Stimulated activated CD8-positive, alpha-beta memory T cell treated with anti-CD3 and anti-CD28 coated beads, Interleukin-7, amount 100 ng/mL, for 1 hour (primary cell): ENCODE measurements at regions not wholly inside any gene's neighbourhood (a gene's known extent, or its start where the extent isn't known, plus 50 kb on each side); places are given as distances from the start of the nearest gene placed in this dataset.
"Not testable (repeated sequence)": the region's sequence is repeated elsewhere in the genome, so short reads cannot be mapped to it uniquely, and the experiment has no call there.

Source experiments
- DNase-seq, 2 donors: peaks; one replicate each; pipeline ENCODE4 v3.0.0-alpha.2; 2020; ENCODE audit warnings: low read depth in 2 of 2

DNA sequence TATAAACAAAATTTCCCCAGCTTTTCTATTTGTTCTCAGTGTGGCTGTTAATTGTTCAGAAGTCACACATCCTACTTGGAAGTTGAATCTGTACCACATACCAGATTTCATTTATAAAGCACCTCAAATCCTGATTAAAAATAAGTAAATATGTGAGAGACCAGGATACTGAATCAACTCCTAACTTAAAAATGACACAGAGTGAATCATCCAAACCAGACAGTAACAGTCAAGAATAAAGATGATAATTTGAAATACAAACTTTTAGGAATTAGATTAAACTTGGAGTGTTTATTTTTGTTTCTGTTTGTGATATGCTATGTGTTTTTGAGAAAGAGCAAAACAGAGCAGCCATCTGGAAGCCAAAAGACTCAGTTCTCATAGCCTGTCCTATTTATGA, 633.2 kb upstream of the RORB start:
- no peak for DNase-seq

- DNase-seq, result no peak
These were observed 630.7 kb upstream of the RORB start for GRCh38 chr9:73866451-73866850.

GRCh38 chr9:73869264-73869663, 627.9 kb upstream of the RORB start:
- DNase-seq, result no peak

DNA sequence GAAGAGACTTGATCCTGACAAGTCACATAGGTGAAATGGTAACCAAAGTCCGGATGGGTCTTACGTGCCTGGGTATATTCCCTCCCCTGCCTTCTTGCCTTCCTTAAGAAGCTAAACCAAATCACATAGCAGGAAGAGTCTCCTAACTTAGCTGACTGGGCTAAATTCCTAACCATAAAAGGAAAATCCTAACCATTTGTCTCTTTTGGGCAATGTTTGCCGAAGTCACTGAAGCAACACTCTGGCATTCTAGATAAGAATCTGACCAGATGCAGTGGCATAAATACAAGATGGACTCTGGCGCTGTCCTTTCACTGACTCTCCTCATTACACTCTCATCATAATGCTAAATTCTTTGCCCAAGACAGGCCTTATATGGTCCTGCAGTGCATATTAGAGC, 625.5 kb upstream of the RORB start:
- no peak for DNase-seq

- DNase-seq, result no peak
These were observed 624.4 kb upstream of the RORB start for GRCh38 chr9:73872701-73873100.

GRCh38 chr9:73880101-73880500, 617.0 kb upstream of the RORB start:
- DNase-seq, result no peak

DNA sequence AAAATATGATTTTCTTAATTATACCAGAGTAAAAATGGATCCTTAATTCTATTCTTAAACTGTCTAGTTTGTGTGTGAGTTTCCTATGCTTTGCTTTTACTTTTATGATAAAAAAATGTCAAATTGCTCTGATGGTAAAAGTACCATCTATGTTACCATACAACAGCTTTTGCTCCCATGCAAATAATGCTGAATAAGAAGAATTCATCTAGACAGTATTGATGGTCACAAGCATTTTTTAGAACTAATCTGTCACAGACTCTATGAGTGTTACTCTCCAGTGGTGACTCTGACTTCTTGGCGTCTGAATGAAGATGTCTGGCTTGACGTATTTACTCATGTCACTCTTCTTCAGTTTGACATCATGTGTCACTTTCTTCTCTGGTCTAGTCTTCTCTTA, 608.1 kb upstream of the RORB start:
- no peak for DNase-seq

DNA sequence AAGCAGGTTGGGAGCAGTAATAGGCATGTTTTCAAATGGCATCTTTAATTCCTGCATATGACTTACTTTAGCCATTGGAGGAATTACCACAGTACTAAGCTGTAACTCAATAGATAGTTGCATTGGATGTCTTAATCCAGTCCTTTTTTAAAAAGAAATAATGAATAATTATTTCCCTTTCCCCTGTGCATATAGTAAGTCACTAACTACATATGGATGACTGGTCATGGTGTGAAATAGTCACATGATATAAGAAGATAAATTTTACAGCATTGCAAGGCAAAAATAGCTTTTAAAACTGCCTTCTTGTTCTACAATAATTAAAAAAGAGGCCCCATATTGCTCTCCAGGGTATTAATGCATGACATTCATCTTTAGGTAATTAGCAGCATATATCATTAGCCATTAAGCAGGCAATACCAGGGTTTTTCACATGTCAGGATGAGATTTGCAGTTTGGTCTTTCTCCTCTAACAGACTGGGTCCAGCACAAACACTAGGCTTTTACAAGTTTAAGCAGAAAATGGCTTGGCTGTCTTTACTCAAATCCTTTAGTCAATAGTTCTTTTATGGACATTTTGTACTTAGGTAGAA, 606.4 kb upstream of the RORB start:
- no peak for DNase-seq

GRCh38 chr9:73892335-73892734, 604.8 kb upstream of the RORB start:
- DNase-seq, result no peak

DNA sequence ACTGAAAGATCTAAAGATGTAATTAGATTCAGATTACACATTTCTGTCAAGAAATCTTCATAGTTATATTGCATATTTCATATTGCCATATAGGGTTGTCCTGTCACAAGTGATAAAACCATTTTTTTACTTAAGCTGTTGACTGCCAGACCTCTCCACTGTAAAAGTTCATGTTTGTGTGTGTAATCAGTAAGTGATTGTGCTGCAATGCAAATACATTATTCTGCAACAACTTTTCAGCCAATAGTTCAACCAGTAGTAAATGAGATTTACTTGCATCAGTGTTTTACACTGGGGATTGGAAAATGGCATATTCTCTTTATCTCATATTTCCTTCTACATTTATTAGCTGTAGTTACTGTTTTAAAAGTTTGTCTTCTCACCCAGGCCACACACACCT, 603.9 kb upstream of the RORB start:
- DNase-seq, result no peak

DNA sequence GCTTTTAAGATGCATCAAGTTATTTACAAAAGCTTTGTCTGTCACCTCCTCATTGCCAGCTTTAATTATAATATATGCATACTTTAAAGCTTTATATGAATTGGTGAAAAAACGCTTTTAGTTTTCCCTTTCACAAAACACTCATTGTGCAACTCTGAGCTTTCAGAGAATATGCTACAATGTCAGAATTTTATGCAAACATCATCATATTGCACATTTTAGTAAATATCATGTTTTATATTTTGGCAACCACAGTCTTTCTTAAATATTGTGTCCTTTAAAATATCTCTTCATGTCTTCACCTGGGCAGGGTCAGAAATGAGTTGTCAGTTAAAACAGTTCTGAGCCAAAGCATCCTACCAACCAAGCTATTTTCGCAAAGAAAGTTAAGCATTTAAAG, 601.1 kb upstream of the RORB start:
- DNase-seq, result no peak

DNA sequence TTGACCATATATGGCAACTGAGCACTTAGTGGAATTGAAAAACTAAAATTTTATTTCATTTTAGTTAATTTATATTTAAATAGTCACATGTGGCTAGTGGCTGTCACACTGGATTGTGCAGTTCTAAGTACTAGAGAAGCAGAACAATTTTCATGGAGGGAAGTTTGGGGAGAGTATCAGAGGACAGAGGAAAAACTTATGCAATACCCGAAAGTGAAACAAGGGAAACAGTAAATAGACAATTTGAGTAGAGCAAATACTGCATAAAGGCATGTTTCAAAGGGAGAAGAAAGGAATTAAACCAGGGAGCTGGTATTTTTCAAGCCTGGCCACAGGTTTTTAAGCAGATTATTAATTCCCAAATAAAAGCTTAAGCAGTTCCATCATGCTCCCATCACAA, 590.5 kb upstream of the RORB start:
- DNase-seq, result no peak

- no peak for DNase-seq
These were observed 585.3 kb upstream of the RORB start for GRCh38 chr9:73911804-73912203.

DNA sequence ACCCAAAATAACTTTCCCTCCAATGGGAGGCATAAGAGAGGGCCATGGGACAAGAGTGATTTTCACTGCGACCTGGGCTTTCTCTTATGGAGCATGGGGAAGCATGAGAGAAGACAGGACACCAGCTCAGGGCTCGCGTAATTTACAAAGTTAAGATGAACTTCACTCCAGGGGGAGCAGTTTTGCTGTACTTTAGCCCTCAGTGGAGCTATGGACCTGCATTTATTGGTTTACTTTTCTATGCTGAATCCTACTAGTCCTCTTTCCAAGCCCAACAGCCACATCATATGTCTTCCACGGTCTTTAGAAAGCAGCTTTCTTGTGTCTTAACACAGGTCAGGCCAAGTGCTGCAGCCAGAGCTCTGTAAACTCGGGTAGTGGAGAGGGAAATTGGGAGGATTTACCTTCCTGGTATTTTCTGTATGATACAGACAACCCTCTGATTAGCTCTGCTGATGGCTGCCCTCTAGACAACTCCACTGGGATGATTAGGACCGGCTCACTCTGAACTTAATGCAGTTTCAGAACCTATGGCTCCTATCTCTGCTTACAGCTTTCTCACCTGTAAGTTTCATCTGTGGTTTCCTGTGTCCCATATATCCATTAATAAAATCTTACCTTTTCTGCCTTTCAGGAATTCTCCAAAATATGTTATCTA, 581.0 kb upstream of the RORB start:
- no peak for DNase-seq

GRCh38 chr9:73919712-73920111, 577.4 kb upstream of the RORB start:
- no peak for DNase-seq

- no peak for DNase-seq
These were observed 573.3 kb upstream of the RORB start for GRCh38 chr9:73923796-73924195.

DNA sequence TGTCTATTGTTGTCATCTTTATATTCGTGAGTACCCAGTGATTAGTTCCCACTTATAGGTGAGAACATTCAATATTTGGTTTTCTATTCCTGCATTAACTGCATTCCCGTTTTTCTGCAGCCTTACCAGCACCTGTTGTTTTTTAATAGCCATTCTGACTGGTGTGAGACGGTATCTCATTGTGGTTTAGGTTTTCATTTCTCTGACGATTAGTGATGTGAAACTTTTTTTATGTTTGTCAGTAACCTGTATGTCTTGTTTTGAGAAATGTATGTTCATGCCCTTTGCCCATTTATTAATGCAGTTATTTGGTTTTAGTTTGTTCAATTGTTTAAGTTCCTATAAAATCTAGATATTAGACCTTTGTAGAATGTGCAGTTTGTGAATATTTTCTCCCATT, 546.0 kb upstream of the RORB start:
- DNase-seq, result no peak

GRCh38 chr9:73962792-73963191, 534.3 kb upstream of the RORB start:
- DNase-seq, result no peak

DNA sequence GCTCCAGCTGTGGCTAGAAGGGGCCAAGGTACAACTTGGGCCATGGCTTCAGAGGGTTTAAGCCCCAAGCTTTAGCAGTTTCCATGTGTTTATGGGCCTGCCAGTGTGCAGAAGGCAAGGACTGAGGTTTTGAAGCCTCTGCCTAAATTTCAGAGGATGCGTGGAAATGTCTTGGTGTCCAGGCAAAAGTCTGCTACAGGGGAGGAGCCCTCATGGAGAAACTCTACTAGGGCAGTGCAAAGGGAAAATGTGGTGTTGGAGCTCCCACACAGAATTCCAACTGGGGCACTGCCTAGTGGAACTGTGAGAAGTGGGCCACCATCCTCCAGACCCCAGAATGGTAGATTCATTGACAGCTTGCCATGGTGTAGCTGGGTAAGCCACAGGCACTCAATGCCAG, 527.2 kb upstream of the RORB start:
- no peak for DNase-seq

GRCh38 chr9:73976424-73976823, 520.7 kb upstream of the RORB start:
- not testable (repeated sequence) for DNase-seq

GRCh38 chr9:73979894-73980264, 517.3 kb upstream of the RORB start:
- DNase-seq, result no peak

DNA sequence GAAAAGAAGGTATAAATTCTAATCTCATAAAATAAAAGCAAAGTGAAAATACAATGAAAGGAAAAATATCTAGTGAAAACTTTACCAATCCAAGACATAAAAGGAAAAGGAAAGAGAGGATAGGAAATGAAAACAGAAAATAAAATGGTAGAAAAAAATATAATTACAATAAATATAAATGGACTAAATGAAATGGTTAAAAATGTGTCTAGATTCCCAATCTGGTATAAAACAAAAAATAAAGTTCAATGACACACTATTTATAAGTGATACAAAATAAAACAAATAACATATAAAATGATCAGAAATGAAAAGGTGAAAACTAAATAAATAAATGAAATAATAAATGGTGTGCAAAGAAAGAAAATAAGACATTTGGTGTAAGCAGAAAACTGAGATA, 516.4 kb upstream of the RORB start:
- no peak for DNase-seq

GRCh38 chr9:73981405-73981804, 515.7 kb upstream of the RORB start:
- no peak for DNase-seq

DNA sequence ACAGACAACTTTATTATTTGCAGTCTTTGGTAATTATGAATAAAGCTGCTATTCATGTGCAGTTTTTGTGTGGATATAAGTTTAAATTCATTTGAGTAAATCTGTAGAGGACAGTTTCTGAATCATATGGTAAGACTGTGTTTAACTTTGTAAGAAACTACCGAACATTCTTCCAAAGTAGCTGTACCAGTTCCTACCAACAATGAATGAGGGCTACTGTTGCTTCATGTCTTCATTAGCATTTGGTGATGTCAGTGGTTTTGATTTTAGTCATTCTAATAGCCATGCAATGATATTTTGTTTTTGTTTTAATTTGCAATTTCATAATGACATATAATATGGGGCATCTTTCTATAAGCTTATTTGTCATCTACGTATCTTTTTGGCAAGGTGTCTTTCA, 501.3 kb upstream of the RORB start:
- DNase-seq, result no peak
